GM19023 (cell line): ENCODE measurements at regions not wholly inside any gene's neighbourhood (a gene's known extent, or its start where the extent isn't known, plus 50 kb on each side); places are given as distances from the start of the nearest gene placed in this dataset.
"Not testable (repeated sequence)": the region's sequence is repeated elsewhere in the genome, so short reads cannot be mapped to it uniquely, and the experiment has no call there.

Experiments
- ATAC-seq: cut with Tn5 transposase; IDR thresholded peaks from one replicate; pipeline ENCODE4 v1.9.1; 2021; ENCODE audit warnings: mild to moderate bottlenecking, moderate library complexity; ENCODE audit not compliant: unreplicated experiment

DNA sequence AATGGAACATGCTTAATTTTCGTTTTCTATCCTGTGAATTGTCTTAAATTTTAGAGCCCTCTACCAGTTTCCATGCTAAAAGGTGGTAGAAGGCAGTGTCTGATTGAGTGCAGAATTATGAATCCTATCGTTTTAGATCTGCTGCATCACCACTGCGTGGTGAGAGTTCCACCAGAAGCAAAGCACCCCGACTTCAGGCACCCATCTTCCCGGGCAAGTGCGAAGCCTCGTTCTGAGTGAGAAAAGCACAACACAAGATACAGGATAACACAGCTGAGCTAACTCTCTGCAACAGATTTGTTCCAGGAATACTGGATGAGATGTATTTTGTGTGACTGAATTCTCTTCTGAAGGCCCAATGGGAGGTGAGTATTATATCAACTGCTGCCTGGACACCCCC, 471.5 kb downstream of the EIPR1 start:
- ATAC-seq, result no peak

DNA sequence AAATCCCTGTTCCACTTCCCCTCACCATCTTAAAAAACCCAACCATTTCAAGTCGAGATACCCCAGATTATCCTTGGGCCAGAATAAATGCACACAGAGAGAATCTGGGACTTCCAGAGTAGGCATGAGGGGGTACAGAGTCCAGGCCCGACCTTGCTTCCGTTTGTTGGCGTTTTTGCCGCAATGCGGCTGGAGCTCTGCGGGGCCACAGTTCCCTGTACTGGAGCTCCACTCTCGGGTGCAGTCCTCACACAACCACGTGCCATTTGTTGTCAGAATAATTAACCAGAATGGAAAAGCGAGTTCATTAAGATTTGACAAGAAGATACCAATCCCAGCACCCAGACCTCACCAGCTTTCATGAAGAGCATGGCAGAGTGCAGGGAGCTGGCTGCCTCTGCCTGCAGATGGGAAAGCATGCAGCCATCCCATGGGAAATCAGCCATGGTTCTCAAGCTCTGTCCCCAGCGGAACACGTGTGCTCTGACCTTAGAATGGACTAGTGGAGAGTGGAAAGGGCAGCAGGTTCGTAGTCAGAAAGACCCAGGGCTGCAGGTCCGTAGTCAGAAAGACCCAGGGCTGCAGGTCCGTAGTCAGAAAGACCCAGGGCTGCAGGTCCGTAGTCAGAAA, 472.8 kb downstream of the EIPR1 start:
- ATAC-seq, result no peak

DNA sequence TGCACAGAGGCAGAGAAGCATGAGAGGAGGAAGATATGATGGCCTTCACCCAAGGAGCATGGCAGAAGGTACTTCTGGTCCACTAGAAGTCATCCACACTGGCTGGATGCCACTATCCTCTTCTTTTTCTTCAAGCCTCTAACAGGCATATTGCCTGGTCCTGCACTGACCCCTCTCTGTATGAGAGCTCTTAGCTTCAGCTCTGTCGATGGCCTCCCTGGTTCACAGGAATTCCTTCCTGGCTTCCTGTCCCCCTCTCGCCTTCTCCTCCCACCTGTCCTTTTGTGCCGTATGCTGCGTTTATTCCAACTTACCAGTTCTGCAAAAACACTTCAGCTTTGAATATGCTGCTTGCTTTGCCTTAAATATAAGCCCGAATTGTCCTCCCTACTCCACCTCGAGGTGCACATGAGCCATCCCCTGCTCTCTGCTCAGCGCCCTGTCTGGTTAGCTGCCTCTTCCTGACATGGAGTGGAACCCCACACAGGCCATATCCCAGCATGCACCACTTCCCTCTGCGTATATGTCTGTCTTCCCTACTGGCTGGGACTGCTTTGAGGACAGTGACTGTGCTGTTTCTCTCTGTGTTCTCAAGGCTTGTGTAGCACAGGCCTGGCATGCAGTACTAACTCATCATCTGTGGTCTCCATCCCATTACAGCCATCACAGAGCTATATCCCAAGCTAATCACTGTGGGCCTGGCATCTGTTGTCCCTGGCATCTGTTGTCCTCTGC, 474.9 kb downstream of the EIPR1 start:
- no peak for ATAC-seq

DNA sequence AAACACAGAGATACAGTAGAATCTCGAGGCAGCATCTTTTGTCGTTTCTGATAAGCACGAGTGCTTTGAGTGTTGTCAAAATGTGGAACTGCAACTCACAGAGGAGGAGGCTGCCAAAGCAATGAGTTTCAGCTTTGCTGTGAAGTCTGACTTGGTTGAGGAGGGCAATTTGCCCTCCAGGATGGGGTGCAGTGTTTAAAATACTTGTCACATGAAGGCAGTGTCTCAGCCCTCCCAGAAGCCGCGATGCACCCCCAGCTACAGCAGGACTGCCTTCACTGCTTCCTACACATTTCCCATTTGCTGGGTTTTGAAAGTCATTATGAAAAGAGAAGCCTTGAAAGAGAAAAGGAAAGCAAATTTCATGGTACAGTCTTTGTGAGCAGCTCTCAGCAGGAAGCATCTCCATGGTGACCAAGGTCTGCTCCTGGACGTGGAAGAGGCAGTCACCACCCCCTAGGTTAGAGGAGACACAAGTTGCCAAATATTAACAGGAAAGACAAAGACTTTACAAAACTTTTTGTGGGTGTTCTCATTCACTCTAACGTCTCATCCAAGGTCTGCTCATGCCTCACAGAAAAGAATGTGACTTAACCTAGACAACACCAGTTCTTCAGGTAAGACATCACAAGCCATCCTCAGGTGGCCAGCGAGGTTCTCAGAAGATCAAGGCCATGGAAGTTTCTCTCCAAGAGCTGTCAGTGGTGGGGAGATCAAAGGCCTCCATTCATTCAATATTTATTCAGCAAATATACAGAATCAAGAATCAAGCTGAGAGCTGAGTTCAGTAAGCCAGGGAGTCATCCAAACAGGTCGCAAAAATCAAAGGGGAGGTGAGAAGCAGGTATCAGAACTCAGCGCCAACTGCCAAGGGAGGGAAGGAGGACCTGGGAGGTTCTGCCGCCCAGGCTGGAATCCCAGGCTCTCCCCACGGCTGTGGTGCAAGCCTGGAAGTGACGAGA, 476.0 kb downstream of the EIPR1 start:
- peak; percentile 80 for ATAC-seq

DNA sequence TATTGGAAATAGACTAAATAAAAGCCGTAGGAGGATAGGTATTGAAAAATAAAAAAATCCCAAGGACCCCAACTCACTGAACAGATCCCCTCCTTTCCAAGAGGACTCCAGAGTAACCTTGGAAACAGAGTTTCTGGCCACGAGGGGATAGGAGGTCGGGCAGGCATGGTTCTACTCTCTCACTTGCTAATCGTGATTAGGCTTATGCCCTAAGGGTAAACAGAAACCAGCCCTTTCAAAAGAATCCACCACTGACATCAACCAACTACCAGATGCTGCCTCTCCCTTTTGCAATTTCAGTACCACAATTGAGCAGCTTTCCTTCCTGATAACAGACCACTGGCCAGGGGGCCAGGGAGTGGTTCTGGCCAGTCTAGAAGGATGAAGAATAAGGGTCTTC, 477.8 kb downstream of the EIPR1 start:
- no peak for ATAC-seq

DNA sequence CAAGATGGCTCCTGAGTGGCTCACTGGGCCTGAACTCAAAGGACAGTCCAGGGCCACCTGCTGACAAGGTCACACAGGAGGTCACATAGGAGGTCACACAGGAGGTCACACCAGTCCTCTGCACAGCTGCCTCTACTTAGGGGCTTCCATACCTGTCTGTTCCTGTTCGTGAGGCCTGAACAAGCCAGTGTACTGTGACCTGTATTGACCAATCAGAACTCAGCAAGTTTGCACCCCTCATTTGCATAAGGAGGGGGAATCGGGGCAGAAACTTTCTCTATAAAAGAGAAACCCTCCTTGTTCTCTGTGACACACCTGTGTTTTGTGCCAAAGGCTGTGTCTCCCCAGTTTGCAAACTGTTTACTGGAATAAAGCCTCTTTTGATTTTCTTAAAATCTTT, 478.9 kb downstream of the EIPR1 start:
- no peak for ATAC-seq

DNA sequence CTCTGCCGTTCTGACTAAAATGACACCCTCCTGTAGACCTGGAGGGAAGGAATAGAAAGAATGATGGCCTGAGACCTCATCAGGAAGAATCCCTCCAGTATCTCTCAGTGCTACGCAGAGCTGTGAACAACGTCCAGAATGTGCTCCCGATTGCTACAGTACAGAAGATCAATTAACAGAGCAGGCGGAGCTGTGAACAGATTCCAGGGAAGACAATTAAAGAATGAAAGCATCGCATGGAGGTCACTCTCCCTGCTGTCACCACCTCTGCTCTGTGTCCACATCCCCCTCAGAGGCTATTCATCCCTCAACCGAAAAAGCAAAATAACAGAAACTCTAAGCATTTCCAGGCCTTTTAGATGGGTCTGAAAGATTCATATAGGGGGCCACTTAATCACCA, 481.0 kb downstream of the EIPR1 start:
- no peak for ATAC-seq

DNA sequence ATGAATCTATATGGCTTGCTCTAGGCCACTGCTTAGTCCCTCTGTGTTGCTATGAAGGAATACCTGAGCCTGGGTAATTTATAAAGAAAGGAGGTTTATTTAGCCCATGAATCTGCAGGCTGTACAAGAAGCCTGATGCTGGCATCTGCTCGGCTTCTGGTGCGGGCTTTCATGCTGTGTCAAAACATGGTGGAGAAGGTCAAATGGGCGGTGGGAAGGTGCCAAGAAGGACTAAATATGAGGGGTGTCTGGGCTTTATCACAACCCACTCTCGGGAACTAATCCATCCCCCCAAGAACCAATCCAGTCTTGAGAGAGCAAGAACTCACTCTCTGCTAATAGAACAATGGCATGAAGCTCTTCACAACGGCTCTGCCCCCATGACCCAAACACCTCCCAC, 481.6 kb downstream of the EIPR1 start:
- no peak for ATAC-seq

DNA sequence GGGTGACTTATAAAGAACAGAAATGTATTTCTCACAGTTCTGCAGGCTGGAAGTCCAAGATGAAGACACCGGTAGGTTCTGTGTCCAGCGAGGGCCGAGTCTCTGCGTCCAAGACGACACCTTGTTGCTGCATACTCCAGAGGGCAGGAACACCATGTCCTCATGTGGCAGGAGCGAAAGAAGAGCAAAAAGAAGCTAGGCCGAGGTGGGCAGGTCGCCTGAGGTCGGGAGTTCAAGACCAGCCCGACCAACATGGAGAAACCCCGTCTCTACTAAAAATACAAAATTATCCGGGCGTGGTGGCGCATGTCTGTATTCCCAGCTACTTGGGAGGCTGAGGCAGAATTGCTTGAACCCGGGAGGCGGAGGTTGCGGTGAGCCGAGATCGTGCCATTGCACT, 483.6 kb downstream of the EIPR1 start:
- not testable (repeated sequence) for ATAC-seq

DNA sequence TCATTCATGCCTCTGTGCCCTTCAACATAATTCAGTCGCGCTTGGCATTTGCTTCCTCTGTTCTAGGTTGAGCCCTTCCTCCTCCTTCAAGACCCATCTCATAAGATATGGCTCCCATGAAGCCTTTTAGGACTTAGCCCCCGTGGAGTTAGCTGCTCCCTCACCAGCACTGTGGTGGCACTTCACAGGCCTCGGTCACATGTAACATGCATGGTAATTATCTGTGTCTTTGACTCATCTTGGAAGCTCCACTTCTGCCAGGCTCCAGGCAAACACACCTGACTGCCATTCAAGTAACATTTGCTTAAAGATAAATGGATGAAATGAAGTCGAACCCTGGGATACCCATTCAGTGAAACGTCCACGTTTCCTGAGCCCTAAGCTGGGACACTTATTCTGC, 484.7 kb downstream of the EIPR1 start:
- ATAC-seq, result no peak

DNA sequence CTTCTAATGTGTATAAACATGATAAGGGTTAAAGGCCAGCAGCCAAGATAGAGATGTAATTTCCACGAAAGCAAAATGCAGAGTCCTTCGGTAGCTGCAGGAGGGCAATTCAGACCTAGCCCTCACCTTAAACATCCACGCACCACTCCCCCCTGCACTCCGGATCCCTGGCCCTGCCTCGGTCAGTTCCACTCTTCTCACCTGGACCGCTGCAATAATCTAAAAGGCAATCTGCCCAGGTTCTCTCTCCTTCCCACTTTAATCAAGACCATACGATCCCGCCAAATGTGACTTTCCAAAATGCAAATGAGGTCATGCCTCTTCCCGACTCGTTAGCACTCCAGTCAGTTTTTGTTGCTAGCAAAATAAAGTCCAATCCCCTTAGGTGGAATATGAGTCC, 485.2 kb downstream of the EIPR1 start:
- ATAC-seq, result no peak

DNA sequence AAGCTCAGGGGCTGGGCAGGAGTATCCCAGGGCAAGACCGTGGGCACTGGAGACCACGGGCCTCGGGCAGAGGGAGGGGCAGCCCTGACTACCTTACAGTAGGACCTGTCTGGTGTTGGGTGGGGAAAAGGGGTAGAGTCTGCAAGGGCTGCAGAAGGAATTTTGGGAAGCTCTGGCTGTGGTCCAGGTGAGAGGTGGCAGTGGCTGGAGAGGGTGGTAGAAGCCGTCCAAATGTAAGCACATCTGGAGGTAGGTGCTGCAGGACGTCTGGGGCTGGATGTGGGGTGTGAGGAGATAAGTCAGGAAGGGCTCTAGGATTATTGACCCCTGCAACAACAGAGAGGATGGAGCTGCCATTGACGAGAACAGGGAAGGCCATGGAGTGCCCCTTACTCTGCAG, 486.7 kb downstream of the EIPR1 start:
- ATAC-seq, result no peak

DNA sequence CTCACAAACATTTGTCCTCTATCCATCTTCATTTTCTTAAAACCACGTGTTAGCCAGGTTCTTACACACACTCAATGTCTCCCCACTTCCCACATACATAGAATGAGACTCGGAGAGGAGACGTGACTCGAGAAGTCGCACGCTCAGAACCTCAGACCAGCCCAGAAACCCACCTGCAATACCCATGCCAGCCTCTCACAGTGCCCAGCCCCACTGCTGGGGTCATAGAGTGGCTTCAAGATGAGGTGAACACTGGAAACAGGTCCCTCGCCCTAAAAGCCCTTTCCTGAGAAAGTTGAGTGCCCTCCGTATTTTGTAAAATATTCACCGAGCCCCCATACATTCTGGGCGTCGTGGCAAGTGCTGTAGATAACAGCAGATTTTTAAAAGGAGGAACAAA, 487.4 kb downstream of the EIPR1 start:
- ATAC-seq, result no peak

DNA sequence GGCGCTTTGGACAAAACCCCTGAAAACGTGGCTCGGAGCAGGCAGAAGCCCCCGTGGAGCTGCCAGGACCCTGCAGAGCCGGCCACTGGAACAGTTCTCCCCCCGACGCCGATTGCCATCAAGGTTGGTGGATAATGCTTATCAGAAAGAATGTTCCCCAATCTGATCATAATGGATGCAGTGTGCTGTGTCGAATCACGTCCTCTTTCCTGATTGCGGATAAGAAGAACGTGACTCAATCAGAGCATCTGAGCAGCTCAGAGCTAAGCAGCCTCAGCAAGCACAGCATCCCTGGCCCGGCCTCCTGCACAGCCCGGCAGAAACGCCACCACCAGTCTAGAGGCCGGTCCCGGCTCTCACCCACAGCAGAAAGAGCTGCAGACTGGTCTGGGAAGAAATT, 488.0 kb downstream of the EIPR1 start:
- no peak for ATAC-seq

DNA sequence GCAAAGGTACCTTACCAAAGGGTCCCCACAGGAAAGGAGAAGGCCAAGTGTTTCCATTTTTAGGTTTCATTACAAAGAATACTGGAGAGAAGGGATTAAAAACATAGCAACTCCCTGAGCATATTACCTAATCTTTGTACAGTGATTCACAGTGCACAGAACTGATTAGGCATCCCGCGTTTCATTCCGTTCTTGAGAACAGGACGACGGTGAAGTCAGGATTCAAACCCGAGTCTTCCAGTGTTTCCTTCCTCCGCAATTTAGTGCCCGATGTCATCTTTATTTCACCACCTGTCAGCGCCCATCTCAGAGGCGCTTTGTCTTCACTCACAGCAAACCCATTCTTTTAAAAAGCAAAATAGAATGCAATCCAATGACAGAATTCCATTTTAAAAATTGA, 488.5 kb downstream of the EIPR1 start:
- no peak for ATAC-seq

DNA sequence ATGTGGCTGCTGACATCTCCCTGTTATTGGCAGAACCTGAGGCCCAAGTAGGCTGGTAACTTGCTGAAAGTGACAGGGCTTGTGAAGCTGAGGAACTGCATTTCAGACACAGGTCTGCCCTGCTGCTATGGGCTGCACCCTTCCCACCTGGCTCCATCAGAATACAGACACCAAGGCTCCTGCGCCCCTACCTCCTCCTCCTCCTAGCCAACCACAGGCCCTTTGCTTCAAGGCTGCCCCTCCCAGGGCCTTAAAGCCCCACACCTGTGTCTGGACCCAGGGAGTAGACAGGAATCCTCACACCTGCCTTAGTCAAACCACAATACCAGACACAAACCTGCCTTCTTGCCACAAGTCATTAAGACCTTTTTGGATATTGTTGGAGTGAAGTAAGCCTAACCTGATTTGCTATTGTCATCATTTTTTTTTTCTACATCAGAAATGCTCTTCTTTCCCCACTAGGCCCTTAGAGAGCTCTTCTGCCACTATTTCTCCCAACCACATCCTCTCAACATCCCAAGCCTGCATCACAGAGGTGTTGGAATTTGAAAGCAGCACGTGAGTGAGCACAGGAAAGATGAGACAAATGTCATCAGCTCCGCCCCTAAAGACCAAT, 489.7 kb downstream of the EIPR1 start:
- no peak for ATAC-seq

DNA sequence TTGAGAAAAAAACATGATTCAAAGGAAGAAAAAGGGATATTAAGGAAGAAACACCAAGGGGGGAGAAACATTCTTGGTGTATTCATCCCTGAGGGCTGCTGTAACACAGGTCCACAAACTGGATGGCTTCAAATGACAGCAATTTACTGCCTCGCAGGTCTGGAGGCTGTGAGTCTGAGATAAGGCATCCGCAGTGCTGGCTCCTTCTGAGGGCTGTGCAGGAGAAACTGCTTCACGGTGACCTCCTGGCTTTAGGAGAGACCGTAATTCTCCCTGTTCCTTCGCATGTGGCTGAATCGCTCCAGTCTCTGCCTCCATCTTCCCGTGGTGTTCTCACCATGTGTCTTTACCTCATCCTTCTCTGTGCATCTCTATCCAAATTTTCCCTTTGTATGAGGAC, 490.7 kb downstream of the EIPR1 start:
- ATAC-seq, result no peak

DNA sequence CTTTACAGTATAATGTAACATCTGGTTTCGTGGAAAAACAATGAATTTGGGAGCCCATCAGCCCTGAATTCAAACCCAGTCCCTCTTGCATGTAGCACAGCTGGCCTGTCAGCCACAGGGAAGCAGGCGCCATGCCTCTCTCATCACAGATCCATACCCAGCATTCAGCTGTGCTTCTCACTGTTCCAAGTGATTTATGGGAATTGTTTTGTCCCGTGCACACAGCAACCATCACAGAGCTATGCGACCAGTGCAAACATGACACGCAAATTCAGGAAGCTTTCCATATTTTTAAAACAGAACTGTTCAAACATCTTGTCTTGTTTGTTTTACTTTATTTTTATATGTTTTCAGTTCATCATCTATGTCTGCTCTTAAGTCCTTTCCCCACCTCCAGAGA, 496.1 kb downstream of the EIPR1 start:
- ATAC-seq, result no peak

DNA sequence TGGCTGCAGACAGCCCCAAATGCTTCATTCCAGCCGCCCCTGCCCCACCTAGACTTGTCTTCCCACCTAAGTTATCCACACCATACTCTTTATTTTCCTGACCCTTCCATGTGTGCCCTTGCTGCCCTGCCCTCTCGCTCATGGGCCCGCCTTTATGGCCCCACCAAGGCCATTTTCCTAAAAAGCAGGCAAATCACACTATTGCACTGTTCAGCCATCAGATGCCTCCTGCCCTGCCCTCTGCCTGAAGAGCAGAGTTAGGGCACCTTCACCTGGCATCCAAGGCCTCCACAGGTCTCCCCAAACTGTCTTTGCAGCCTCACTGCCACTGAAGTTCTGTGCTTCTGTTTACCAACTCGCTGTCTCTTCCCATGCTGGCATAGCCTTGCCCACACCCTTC, 496.7 kb downstream of the EIPR1 start:
- ATAC-seq, result no peak

DNA sequence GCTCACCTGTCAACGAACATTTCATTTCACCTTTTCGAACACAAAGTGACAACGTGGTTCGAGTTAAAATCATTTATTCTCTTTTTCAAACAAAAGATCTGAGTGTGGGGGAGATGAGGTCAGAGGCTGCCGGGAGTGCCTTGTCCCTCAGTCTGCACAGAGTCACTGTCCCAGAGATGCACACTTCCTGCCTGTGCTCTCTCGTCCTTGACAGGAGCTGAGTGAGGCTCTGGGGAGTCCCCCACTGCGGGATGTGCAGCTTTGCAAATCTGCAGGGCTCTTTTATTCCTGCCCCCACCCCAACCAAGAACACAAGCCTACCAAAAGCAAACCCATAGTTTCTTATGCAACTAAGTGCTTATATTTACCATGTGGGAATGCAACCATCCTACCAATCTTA, 497.8 kb downstream of the EIPR1 start:
- ATAC-seq, result peak; percentile 98

DNA sequence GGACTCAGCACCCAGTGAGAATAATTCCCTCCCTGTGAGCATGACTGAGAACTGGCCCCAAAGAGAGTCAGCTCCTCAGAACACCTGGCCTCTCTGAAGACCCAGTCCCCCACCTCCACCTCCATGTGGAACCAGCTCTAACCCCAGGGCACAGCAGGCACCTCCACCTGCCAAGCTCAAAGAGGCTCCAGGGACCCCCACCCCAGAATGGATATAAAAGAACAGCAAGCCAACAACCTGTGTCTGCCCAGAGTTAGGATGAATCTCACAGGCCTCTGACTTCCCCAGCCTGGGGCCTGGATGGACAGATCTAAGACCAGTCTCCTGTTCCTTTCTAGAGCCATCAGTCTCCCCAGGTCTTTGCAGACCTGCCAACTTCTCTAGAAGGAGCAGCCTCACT, 498.5 kb downstream of the EIPR1 start:
- no peak for ATAC-seq
